ENCODE measurements at regions not wholly inside any gene's neighbourhood (a gene's known extent, or its start where the extent isn't known, plus 50 kb on each side); places are given as distances from the start of the nearest gene placed in this dataset.

GRCh38 chr2:23203383-23203782, 181.6 kb upstream of the KLHL29 start:
- no peak for DNase-seq (ENCODE audit: low read depth)
- H3K4me3 ChIP-seq (ENCODE audit: low read length), result no peak overlapping the region
- TF ChIP-seq CTCF (IDR thresholded peaks at IDR 0.05; ENCODE audit: insufficient read depth, low read depth, low read length, missing control alignments), result no peak

GRCh38 chr2:23204685-23205242, 180.2 kb upstream of the KLHL29 start:
- TF ChIP-seq CTCF (IDR thresholded peaks at IDR 0.05; ENCODE audit: insufficient read depth, low read depth, low read length, missing control alignments), result no peak
- no peak for DNase-seq (ENCODE audit: low read depth)
- H3K4me3 ChIP-seq (ENCODE audit: low read length), result no peak overlapping the region

GRCh38 chr2:23206650-23207049, 178.3 kb upstream of the KLHL29 start:
- TF ChIP-seq CTCF (IDR thresholded peaks at IDR 0.05; ENCODE audit: insufficient read depth, low read depth, low read length, missing control alignments), result no peak
- no peak for DNase-seq (ENCODE audit: low read depth)
- H3K4me3 ChIP-seq (ENCODE audit: low read length), result no peak overlapping the region

GRCh38 chr2:23207871-23208270, 177.1 kb upstream of the KLHL29 start:
- no peak overlapping the region for H3K4me3 ChIP-seq (ENCODE audit: low read length)
- no peak for DNase-seq (ENCODE audit: low read depth)
- TF ChIP-seq CTCF (IDR thresholded peaks at IDR 0.05; ENCODE audit: insufficient read depth, low read depth, low read length, missing control alignments), result no peak

GRCh38 chr2:23208339-23208738, 176.6 kb upstream of the KLHL29 start:
- no peak overlapping the region for H3K4me3 ChIP-seq (ENCODE audit: low read length)
- TF ChIP-seq CTCF (IDR thresholded peaks at IDR 0.05; ENCODE audit: insufficient read depth, low read depth, low read length, missing control alignments), result no peak
- no peak for DNase-seq (ENCODE audit: low read depth)

GRCh38 chr2:23209059-23209458, 175.9 kb upstream of the KLHL29 start:
- H3K4me3 ChIP-seq (ENCODE audit: low read length), result no peak overlapping the region
- no peak for TF ChIP-seq CTCF (IDR thresholded peaks at IDR 0.05; ENCODE audit: insufficient read depth, low read depth, low read length, missing control alignments)
- DNase-seq (ENCODE audit: low read depth), result no peak

- H3K4me3 ChIP-seq (ENCODE audit: low read length), result no peak overlapping the region
- DNase-seq (ENCODE audit: low read depth), result no peak
- no peak for TF ChIP-seq CTCF (IDR thresholded peaks at IDR 0.05; ENCODE audit: insufficient read depth, low read depth, low read length, missing control alignments)
Measured at GRCh38 chr2:23211987-23212583, 172.9 kb upstream of the KLHL29 start.

All from epithelial cell of esophagus (primary cell).